DMS53 (cell line): ENCODE measurements at regions not wholly inside any gene's neighbourhood (a gene's known extent, or its start where the extent isn't known, plus 50 kb on each side); places are given as distances from the start of the nearest gene placed in this dataset.
"Not testable (repeated sequence)": the region's sequence is repeated elsewhere in the genome, so short reads cannot be mapped to it uniquely, and the experiment has no call there.

ENCODE experiments used
- DNase-seq: peaks from one replicate; lab custom pipeline; 2025; lab: John Stamatoyannopoulos, UW

DNA sequence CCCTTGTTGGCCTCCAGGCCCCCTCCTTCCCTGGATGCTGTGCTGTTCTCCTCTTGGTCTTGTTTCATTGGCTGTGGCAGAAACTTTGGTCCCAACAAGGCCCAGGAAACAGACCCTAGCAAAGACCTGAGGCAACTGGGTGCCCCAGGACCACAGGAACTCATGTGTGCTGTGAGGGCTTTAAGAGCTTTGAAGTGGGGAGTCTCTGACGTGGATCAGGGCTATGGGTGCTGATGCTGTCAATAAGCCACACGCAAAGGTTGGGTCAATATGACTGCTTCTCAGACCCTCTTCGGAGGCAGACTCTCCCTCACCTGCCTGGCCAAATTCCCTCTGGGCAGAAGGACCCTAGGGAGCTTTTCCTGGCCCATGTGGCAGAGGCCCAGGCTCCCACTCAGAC lies 91.5 kb upstream of the MLN start:
- DNase-seq, result no peak

DNA sequence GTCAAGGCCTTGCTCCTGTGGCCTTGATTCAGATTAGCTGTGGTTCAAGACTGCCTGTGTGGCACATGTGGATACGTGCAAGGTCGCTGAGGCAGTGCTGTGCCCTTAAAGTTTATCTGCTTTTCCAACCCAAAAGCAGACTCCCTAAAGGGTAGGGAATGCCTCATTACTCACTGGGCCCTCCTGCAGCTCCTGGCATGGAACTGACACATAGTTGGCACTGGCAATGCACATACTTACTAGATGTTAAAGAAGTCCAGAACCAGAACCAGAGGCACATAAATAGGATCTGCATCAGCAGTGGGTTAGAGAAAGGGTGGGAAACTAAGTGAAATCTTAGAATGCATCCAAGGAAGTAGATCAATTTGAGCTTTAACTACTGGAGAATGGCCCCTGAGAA lies 90.6 kb upstream of the MLN start:
- no peak for DNase-seq

DNA sequence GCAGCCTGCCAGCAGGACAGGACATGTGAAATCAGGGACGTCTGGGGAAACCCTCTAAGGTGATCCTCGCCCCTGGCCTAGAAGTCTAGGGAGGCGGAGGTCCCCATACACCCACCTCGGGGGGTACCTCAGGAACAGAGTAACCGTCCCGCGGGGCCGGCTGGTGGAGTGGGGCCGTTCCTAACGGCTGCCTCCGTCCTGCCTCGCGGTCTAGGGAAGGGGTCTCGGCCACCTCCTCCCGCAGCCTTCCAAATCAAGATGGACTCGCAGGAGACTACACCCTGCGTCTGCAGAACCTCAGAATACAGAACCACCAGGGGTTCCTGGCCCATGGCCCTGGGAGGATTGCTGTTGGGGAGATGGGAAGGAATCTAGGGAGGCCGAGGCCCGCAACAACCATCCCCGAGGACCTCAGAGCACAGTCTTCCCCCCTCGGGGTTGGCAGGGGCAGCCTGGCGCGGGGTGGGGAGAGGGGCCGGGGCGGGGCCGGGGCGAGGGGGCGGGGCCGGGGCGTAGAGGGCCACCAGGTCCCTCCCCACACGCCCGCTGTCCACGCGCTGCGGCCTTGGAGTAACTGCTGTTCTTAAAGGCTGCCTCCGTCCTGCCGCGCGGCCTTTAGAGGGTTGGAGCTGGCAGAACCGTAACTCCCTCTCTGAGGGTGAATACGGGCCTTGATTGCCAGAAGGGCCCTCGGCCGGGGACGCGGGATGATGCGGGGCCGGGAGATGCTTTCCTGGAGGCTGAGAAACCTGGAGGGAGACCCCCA lies 89.0 kb upstream of the MLN start:
- no peak for DNase-seq

DNA sequence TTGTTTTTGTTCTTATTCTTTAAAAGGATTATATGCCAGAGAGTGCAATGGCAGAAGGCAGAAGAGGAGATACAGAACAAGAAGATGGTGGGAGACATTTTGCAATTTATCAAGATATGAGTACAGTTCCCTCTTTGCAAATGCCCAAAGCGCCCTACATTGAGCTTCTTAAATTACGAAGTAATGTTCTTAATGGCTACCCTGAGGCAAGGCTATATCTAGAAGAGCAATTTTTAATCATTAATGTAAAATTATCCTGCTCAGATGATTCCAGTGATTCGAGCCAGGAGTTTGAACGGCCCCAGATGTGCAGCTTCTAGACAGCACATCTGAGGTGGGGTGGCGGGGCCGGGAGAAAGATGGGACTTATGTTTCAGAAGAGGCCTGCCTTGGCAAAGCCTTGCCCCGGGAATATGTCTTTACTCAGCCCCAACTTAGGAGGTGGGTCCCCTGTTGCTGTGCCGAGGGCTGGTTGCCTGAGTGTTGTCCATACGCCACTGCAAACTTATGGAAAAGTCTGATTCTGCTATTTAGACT lies 84.9 kb upstream of the MLN start:
- no peak for DNase-seq

DNA sequence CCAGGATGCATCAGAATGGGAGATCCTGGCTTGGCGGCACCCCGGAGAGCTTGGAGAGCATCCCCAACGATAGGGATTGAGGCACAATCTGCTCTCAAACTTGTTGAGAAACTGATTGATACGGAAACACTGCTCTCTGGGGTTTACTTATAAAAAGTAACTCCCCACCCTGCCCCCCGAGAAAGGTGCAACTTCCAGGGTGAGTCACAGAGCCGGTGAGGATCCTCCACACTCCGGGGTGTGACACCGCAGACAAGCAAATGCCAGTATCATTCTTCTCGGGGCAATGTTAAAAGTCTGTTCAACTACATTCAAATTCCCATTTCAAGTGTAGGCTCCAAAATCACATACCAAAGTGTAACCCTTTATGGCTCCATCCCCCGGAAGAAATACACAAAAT lies 84.4 kb upstream of the MLN start:
- DNase-seq, result no peak

DNA sequence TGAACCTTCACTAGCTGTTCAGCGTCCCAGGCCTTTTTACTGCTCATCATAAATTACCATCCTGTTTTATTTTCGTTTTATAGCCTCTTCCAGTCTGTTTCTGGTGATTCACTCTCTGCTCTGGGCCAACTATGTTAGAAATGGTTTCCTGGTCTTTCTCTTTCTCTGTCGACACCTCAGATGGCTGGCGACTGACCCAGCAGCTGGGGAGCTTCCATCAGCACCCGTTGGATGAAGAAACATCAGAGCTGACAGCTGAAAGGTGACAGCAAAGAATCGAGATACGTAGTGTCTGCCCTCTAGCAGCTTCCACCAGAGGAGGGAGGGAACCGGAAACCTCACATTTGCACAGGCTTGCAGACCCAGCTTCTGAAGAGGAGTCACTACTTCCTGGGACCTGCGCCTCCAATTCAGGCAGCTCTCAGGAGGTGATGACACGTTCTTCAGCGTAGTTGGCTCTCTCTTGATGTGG lies 82.9 kb upstream of the MLN start:
- no peak for DNase-seq

DNA sequence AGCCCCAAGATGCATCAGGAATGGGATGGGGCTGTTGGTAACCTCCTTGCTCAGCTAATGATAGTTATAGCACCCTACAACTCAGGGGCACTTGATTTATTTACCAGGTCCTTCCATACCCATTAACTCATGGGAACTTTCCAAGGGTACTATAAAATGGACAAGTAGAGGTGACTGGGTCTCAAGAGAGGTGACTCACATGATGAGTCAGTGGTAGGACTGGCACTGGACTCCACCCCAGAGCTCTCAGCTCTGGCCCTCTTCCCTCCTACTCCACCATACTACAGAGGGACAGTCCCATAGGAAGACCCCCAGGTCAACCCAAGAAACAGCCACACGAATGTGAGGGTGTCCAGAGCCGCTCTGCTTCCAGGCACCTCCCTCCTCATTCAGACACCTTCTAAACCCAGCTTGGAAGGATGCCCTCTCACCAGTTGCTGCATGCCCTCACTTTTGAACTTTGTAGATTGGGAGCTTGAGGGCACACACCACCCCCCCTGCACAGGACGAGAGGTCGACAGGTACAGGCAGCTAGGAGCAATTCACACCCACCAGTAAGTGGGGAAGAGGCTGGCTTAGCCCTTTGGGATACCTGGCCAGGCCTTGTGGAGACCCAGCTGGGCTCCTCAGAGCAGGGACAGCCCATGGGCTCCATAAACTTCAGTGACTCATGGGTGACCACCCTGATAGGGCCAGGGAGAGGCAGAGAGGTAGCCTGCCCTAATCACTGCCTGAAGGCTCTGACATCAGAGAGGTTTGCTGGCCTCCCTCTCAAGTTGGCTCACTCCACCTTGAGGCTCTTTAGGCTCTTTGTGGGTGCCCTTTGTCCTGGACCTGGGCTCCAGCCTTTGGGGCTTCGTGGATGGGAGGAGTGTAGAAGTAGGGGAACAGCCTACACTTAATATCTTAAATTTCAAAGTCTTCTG lies 81.6 kb upstream of the MLN start:
- peak; percentile 81 for DNase-seq

DNA sequence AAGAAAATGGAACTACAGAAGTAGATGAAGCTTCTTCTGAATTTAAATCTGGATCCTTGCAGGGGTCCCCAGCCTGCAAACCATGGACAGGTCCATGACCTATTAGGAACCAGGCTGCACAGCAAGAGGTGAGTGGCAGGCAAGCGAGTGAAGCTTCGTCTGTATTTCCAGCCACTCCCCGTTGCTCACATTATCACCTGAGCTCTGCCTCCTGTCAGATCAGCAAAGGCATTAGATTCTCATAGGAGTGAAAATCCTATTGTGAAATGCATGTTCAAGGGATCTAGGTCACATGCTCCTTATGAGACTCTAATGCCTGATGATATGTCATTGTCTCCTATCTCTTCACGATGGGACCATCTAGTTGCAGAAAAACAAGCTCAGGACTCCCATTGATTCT lies 79.8 kb upstream of the MLN start:
- DNase-seq, result not testable (repeated sequence)

DNA sequence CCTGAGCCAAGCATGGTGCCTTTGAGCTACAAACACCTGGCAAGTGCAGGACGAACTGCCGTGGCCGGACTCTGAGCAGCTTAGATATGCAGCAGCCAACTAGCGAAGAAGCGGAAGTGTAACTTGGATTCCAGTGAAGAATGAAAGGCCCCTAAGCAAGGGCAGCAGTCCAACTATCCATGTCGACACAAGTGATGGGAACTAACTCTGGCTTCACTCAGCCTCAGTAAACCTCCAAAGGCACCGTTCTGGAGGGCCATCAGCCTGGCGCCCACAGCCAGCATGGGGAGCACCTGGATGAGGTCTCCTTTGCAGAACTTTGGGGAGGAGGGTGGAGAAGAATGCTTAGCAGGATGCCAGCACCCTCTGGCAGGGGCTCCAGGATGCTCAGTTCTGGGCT lies 78.4 kb upstream of the MLN start:
- no peak for DNase-seq

DNA sequence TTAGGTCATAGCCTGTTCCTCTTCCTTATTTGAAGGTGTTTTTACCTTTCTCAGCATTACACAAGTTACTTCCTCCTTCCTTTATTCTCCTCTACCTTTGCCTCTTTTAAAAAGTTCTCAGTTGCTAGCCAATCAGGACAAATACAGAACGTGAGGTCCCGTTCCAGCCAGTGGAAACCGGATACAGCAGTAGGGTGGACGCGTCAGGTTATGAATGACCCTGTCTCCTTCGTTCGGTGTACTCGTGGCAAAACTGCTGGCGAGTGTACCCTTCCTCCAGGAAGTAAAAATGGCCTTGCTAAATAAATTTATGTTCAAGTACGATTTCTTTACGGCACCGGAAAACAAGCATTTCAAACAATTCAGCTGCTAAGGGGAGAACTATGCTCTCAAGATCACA lies 77.0 kb upstream of the MLN start:
- DNase-seq, result no peak

DNA sequence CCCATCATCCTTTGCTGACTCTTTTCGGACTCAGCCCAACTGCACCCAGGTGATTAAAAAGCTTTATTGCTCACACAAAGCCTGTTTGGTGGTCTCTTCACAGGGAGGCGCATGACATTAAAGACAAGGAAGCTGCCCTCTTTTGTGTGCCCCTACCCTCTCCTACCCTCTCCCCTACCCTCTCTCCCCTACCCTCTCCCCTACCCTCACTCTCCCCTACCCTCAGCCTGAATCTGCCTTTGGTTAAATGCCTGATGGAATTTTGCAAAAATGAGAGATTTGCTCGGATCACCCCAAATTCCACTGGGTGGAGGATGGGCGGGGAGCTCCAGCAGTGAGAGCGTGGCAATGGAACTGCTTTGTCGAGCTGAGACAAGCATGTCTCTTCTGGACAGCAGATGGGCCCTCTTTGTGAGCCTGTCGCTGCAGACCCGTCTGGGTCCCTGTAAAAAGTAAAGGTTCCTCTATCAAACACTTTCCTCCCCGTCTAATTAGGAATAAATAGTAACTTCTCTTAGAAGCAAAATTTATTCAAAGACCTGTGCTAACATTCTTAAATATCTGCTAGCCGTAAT lies 76.4 kb upstream of the MLN start:
- DNase-seq, result no peak

DNA sequence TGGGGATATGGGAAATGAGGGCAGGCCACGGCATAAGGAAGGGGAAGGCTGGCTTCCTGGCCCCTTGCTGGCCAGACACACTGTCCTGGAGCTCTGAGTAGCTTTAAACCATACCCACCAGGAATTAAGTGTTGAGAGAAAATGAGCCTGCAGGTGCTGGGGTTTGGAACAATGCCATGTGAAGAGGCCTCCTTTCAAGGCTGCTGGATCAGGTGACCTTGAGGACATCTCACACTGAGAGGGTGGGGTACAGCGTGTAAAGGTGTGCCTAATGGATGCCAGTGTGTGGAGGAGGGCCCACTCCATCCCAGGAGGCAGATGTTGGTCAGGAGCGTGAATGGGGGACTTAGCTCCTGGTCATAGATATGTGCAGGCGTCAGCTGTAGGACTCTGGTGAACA lies 74.8 kb upstream of the MLN start:
- peak; percentile 76 for DNase-seq

DNA sequence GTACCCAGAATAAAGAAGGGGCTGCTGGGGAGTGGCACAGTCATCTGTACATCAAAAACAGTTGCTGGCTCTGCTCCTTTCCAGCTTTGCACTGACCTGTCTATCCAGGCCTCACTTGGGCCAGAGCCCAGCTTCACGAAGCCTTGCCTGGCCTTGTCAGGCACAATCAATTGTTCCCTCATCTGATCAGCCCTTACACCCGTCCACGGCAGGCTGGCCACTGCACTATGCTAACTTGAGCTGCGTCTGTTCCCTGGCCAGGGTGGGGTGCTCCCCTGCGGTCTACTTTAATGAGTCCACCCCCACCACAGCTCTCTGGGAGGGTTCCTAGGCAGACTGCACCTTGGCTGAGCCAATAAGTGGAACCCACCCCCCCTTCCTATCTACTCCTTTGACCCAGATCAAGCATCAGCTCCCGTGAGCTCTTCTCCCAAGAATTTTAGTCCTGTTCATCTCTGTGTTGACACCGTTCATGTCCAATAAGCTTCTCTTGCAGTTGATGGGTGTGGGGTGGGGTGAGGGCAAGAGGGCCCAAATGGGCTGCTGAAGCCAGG lies 74.3 kb upstream of the MLN start:
- DNase-seq, result no peak

DNA sequence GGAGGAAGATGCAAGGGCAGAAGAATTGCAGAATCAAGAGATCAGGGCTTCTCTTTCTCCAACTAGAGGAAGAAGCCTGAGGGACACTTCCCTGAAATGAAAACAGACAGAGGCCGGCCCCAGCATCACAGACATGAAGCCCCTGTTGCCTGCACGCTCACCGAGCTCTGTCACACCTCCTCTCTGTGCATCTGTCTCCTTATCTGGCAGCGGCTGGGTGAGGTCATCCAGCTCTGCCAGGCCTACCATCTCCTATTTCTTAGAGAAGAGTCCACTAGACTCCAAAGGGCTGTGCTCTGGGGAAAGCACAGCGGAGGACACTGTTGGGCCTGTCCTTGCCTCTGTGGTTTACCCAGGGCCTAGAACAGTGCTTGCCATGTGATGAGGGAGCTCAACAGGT lies 71.9 kb upstream of the MLN start:
- peak; percentile 18 for DNase-seq

DNA sequence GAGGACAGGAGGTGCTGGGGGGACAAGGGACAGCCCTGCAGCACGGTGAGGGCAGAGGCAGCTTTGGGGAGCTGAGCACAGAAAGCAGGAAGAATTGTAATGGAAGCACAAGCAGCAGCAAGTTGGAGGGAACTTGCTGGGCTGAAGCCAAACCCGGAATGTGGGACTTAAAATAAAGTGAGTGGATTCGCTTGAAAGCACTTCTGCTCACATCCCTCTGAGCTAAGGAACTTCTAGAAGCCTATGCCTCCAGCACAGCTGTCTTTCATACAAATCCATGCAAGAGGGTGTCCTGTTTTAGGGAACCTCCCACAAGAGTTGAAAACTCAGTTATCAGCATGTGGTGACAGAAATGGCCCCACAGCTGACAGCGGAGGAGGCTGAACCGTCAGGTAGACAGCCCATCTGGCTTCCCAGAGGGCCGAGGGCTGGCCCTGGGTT lies 71.4 kb upstream of the MLN start:
- no peak for DNase-seq

DNA sequence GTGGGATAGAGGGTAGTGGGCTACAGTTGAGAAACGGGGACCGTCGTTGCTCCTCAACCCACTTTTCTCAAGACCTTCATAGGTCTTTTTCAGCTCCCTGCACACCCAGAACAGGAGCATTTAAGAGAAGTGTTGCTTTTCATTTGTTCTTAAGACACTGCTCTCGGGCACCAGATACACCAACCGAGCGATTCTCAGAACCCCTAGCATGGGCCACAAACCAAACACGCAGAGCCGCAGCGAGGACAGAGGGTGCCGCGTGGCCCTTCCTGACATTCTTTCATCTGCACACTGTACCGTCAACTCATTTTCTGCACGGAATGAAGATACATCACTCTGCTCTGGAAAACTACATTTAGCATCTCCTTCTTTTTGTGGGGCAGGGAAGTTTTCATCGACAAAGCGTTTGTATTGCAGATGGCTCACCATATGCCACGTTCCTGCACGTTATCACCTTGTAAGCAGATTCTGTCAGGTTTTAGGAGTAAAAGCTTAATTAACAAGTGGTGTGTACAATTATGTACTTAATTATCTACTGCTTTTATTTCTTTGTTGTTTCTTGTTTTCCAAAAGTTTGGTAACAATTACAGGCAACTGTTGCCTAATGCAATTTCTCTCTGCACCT lies 70.4 kb upstream of the MLN start:
- DNase-seq, result no peak

DNA sequence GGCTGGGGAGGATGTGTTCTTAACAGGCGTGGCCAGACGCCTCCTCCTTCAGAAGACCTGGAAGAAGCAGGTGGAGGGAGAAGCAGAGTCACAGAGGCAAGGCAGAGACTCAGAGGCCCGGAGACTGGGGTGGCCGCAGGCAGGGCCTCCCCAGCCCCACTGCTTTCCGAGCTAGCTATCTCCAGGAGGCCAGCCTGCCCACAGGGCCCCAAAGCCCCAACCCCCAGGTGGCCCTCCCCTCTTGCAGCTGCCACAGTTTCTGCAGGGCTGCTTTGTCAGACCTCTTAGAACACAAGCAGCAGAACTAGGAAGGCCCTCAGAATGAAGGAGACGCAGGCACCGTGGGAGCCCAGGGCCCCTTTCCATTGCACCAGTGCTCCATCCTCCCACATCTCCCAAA lies 69.0 kb upstream of the MLN start:
- no peak for DNase-seq

DNA sequence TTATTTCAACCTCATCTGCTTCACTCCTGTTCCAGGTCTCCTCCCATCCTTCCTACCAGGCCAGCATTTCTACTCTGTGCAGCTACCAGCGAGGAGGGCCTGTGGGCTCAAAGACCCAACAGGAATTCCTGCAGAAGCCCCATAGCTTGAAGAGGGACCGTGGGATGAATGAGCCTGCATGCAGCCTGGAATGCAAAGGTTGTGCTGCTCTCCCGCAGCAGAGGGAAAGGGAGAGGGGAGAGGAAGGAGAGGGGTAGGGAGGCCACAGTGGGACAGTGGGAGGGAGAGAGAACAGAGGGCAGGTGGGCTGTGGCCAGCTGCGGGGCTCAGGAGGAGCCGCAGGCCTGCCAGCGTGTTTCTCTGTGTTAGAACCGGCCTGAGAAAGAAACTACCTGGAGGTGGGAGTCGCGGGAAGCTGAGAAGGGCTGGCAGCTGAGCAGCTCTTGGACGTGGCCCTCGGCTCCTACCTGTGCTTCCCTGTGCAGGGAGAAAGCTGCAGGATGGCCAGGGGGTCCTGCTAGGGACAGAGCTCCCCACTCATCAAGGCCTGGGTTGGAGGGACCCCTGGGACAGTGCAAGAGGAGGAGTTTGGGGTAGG lies 66.1 kb upstream of the MLN start:
- peak; percentile 31 for DNase-seq

DNA sequence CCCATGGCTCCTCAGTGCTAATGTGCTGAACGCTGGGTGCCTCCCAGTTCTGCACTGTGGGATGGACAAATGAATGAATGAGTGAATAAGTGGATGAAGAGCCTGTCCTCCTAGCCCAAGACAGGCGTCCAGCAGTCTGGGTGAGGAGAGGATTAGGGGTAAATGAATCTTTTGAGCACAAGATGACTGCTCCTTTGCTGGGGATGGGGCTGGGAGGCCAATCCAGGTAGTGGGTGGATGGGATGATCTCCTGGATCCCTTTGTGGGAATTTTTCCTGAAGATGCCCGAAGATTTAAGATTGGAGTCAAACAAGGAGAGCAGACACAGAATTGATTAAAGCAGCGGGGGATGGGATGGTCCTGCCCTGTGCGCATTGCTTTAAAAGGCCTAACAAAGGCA lies 65.3 kb upstream of the MLN start:
- no peak for DNase-seq

DNA sequence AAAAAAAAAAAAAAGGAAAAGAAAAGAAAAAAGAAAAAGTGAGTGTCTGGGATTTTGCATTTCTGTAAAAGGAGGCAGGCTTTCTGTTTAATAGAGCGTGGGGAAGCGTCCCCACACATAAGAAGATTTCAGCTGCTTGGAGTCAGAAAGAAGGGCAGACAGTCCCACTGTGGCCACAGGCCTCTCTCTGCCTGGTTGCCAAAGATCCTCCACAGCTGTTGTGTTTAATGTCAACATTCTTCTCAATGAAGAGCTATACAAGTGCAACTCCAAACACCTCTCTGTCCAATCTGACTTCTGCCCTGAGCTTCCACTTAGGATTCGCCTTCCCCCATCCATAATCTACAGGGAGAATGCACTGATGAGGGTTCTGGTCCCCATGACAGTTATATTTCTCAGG lies 64.3 kb upstream of the MLN start:
- peak; percentile 75 for DNase-seq

DNA sequence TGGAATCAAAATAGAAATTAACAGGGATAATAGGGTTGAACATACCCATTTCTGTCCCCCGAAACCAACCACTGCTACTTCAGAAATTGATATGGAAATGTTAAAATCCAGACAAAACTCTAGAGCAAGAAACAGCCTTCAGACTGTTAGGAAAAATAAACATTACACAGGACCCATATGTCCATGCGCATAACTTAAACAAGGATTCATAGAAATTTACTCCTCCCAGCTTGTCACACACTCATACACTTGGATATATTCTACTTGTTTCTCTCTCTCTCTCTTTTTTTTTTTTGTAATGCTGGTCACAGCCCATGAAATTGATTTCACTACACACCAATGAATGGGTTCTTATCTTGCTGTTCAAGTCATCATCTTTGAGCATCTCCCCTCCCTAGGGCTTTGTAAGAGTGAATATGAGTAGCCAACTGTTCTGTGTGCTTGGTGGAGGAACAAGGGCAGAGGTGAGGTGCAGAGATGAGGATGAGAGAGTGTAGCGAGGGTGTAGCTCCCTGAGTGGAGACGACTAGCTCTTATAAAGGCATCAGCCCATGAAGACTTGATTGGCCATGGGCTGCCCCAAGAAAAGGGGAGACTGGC lies 61.8 kb upstream of the MLN start:
- DNase-seq, result no peak
